H9 (cell line): ENCODE measurements at regions not wholly inside any gene's neighbourhood (a gene's known extent, or its start where the extent isn't known, plus 50 kb on each side); places are given as distances from the start of the nearest gene placed in this dataset.

Experiments used
- DNase-seq: peaks from one replicate; pipeline ENCODE4 v3.0.0-alpha.2; 2017
- H2AFZ ChIP-seq: one replicate; pipeline ENCODE4 v1.6.1; 2013; ENCODE audit warnings: mild to moderate bottlenecking, low read length, control low read depth, moderate library complexity
- H2AK5ac ChIP-seq: 2 replicates; pipeline ENCODE4 v1.6.1; 2013; ENCODE audit warnings: low read length, control low read depth, mixed read lengths; ENCODE audit not compliant: insufficient read length
- H2BK120ac ChIP-seq: one replicate; pipeline ENCODE4 v1.6.1; 2013; ENCODE audit warnings: low read depth, mild to moderate bottlenecking, low read length, control low read depth, inconsistent platforms; ENCODE audit not compliant: poor library complexity, severe bottlenecking
- H2BK12ac ChIP-seq: 2 replicates; pipeline ENCODE4 v1.6.1; 2013; ENCODE audit warnings: low read length, control low read depth, mixed read lengths, low read depth; ENCODE audit not compliant: insufficient read length
- H2BK15ac ChIP-seq: 2 replicates; pipeline ENCODE4 v1.6.1; 2013; ENCODE audit warnings: low read depth, low read length, control low read depth
- H2BK20ac ChIP-seq: one replicate; pipeline ENCODE4 v1.6.1; 2013; ENCODE audit warnings: low read depth, mild to moderate bottlenecking, low read length, control low read depth, inconsistent platforms; ENCODE audit not compliant: poor library complexity, severe bottlenecking
- H2BK5ac ChIP-seq: 2 replicates; pipeline ENCODE4 v1.6.1; 2013; ENCODE audit warnings: low read length, control low read depth, mixed read lengths; ENCODE audit not compliant: insufficient read length
- H3K14ac ChIP-seq: 2 replicates; pipeline ENCODE4 v1.6.1; 2013; ENCODE audit warnings: low read length, control low read depth; ENCODE audit not compliant: insufficient read depth
- H3K18ac ChIP-seq: 2 replicates; pipeline ENCODE4 v1.6.1; 2013; ENCODE audit warnings: low read depth, mild to moderate bottlenecking, mixed read lengths, low read length, control low read depth; ENCODE audit not compliant: insufficient read length
- H3K23ac ChIP-seq: 2 replicates; pipeline ENCODE4 v1.6.1; 2013; ENCODE audit warnings: low read length, control low read depth, mixed read lengths, low read depth; ENCODE audit not compliant: insufficient read length
- H3K23me2 ChIP-seq: 2 replicates; pipeline ENCODE4 v1.6.1; 2013; ENCODE audit warnings: low read depth, mild to moderate bottlenecking, mixed read lengths, low read length, control low read depth; ENCODE audit not compliant: insufficient read length, poor library complexity, severe bottlenecking
- H3K27ac ChIP-seq: 2 replicates; pipeline ENCODE4 v1.5.1; 2013; ENCODE audit warnings: low read length, control low read depth, mixed read lengths, low read depth; ENCODE audit not compliant: insufficient read length
- H3K27me3 ChIP-seq: 2 replicates; pipeline ENCODE4 v1.6.1; 2013; ENCODE audit warnings: low read length, control low read depth, inconsistent platforms; ENCODE audit not compliant: insufficient read depth
- H3K4ac ChIP-seq: 2 replicates; pipeline ENCODE4 v1.6.1; 2013; ENCODE audit warnings: low read depth, mild to moderate bottlenecking, control low read depth, inconsistent platforms, low read length, moderate library complexity
- H3K4me1 ChIP-seq: 2 replicates; pipeline ENCODE4 v1.6.1; 2013; ENCODE audit warnings: low read length, control low read depth, inconsistent platforms; ENCODE audit not compliant: insufficient read depth
- H3K4me2 ChIP-seq: 2 replicates; pipeline ENCODE4 v1.6.1; 2013; ENCODE audit warnings: low read length, control low read depth, mixed read lengths; ENCODE audit not compliant: insufficient read length, insufficient read depth
- H3K56ac ChIP-seq: 2 replicates; pipeline ENCODE4 v1.6.1; 2013; ENCODE audit warnings: low read depth, mild to moderate bottlenecking, mixed read lengths, low read length, control low read depth; ENCODE audit not compliant: insufficient read length
- H3K79me1 ChIP-seq: 2 replicates; pipeline ENCODE4 v1.6.1; 2013; ENCODE audit warnings: low read depth, mild to moderate bottlenecking, moderate library complexity, low read length, control low read depth, inconsistent platforms; ENCODE audit not compliant: insufficient read depth, poor library complexity, severe bottlenecking
- H3K79me2 ChIP-seq: 2 replicates; pipeline ENCODE4 v1.6.1; 2013; ENCODE audit warnings: low read length, control low read depth, inconsistent platforms; ENCODE audit not compliant: insufficient read depth
- H3K9ac ChIP-seq: 2 replicates; pipeline ENCODE4 v1.6.1; 2013; ENCODE audit warnings: low read length, control low read depth, mixed read lengths; ENCODE audit not compliant: insufficient read length; ENCODE audit errors: extremely low read depth
- H3K9me3 ChIP-seq: one replicate; pipeline ENCODE4 v1.6.1; 2013; ENCODE audit warnings: low read depth, low read length, inconsistent platforms; ENCODE audit not compliant: control insufficient read depth
- H3T11ph ChIP-seq: one replicate; pipeline ENCODE4 v1.6.1; 2013; ENCODE audit warnings: mild to moderate bottlenecking, low read length, control low read depth, inconsistent platforms
- H4K20me1 ChIP-seq: one replicate; pipeline ENCODE4 v1.6.1; 2013; ENCODE audit not compliant: control insufficient read depth, insufficient read length, insufficient read depth
- H4K5ac ChIP-seq: 2 replicates; pipeline ENCODE4 v1.6.1; 2013; ENCODE audit warnings: low read depth, mild to moderate bottlenecking, mixed read lengths, low read length, control low read depth; ENCODE audit not compliant: insufficient read length
- H4K8ac ChIP-seq: replicated peaks from 2 replicates; pipeline ENCODE4 v1.6.1; 2013; ENCODE audit warnings: low read length, control low read depth, mixed read lengths, low read depth; ENCODE audit not compliant: insufficient read length
- H4K91ac ChIP-seq: 2 replicates; pipeline ENCODE4 v1.6.1; 2013; ENCODE audit warnings: low read depth, mild to moderate bottlenecking, moderate library complexity, mixed read lengths, low read length, control low read depth; ENCODE audit not compliant: insufficient read length
- H3K27ac Mint-ChIP-seq, 3 experiments: 2 replicates in 2 of 3; 3 replicates in 1 of 3; pipeline ENCODE4 v1.8.0; 2020 to 2021; ENCODE audit warnings: mixed read lengths in 3 of 3, mild to moderate bottlenecking in 1 of 3, moderate library complexity in 1 of 3
- H3K27me3 Mint-ChIP-seq: 2 replicates; pipeline ENCODE4 v1.8.0; 2021; ENCODE audit warnings: low read depth, mild to moderate bottlenecking, moderate library complexity, mixed read lengths
- H3K36me3 Mint-ChIP-seq, 3 experiments: 2 replicates in 2 of 3; 3 replicates in 1 of 3; pipeline ENCODE4 v1.8.0; 2020 to 2021; ENCODE audit warnings: low read depth in 3 of 3, mixed read lengths in 3 of 3; ENCODE audit not compliant: insufficient read depth in 1 of 3
- H3K4me1 Mint-ChIP-seq, 2 experiments: 2 replicates each; pipeline ENCODE4 v1.8.0; 2020; ENCODE audit warnings: mixed read lengths in 2 of 2
- H3K4me3 Mint-ChIP-seq, 2 experiments: 2 replicates in 1 of 2; 3 replicates in 1 of 2; pipeline ENCODE4 v1.8.0; 2020 to 2021; ENCODE audit warnings: mild to moderate bottlenecking in 2 of 2, mixed read lengths in 2 of 2, moderate library complexity in 1 of 2
- H3K9me3 Mint-ChIP-seq, 2 experiments: 2 replicates in 1 of 2; 3 replicates in 1 of 2; pipeline ENCODE4 v1.8.0; 2020; ENCODE audit warnings: mild to moderate bottlenecking in 2 of 2, mixed read lengths in 2 of 2, moderate library complexity in 1 of 2
- CTCF ChIP-seq: fragments of 200-600 bp; sonication (generic); conservative IDR thresholded peaks from 3 replicates; pipeline ENCODE4 v1.8.0; 2021; ENCODE audit warnings: antibody characterized with exemption, mild to moderate bottlenecking
- WGBS: extraction: QIAGEN DNeasy Blood & Tissue Kit; methylation state at CpG from one replicate; pipeline ENCODE4 v1.1.7; 2013; ENCODE audit warnings: missing lambda C conversion rate, low lambda C conversion rate, mixed read lengths; ENCODE audit not compliant: insufficient read length; ENCODE audit errors: extremely low coverage; 5-methylcytosine and 5-hydroxymethylcytosine counted together

- no peak overlapping the region; a peak in 1 of 7 replicates for H3K27ac Mint-ChIP-seq
- TF ChIP-seq CTCF = no peak
- H3K79me2 ChIP-seq = no peaks in the 10 kb centered on the region
- no peak overlapping the region for H3K9ac ChIP-seq
- no peak overlapping the region for H2BK12ac ChIP-seq
- H2BK120ac ChIP-seq = no peak overlapping the region
- no peaks in the 10 kb centered on the region for H3K79me1 ChIP-seq
- no peak overlapping the region for H4K8ac ChIP-seq
- H3K27me3 ChIP-seq = no peaks in the 10 kb centered on the region
- H3K23ac ChIP-seq = no peak overlapping the region
- H4K5ac ChIP-seq = no peak overlapping the region
- peaks cover 5% of the 10 kb centered on the region in 2 experiments for H3K4me1 Mint-ChIP-seq
- no peak overlapping the region for H2AFZ ChIP-seq
- peaks cover 2 to 7% of the 10 kb centered on the region in 2 experiments; a peak in 3 of 5 replicates for H3K9me3 Mint-ChIP-seq
- no peak overlapping the region for H3K56ac ChIP-seq
- no peak overlapping the region for H3K18ac ChIP-seq
- peaks cover 0 to 2% (median 0%) of the 10 kb centered on the region in 3 experiments; a peak in 2 of 7 replicates for H3K36me3 Mint-ChIP-seq
- no peak overlapping the region for H3K4me3 Mint-ChIP-seq
- no peak overlapping the region for H2BK20ac ChIP-seq
- no peak overlapping the region for H4K91ac ChIP-seq
- no peaks in the 10 kb centered on the region for H3K9me3 ChIP-seq
- no CpG with 5 or more reads among the region's 2 CpGs for WGBS
- no peak overlapping the region for H3T11ph ChIP-seq
- no peak overlapping the region for H3K27ac ChIP-seq
- H4K20me1 ChIP-seq = no peaks in the 10 kb centered on the region
- H3K14ac ChIP-seq = no peak overlapping the region
- H3K4me2 ChIP-seq = no peak overlapping the region
- H2AK5ac ChIP-seq = no peak overlapping the region
- H2BK5ac ChIP-seq = no peak overlapping the region
- H3K4me1 ChIP-seq = no peaks in the 10 kb centered on the region; the same call in 1 of the 2 replicates
- DNase-seq = no peak
- H3K23me2 ChIP-seq = no peaks in the 10 kb centered on the region
- no peaks in the 10 kb centered on the region for H3K27me3 Mint-ChIP-seq
- no peak overlapping the region for H2BK15ac ChIP-seq
- H3K4ac ChIP-seq = no peak overlapping the region
Measured at GRCh38 chr3:30407651-30408050, 198.8 kb upstream of the TGFBR2 start.
